Pons (tissue), 1 donor: ENCODE measurements at regions not wholly inside any gene's neighbourhood (a gene's known extent, or its start where the extent isn't known, plus 50 kb on each side); places are given as distances from the start of the nearest gene placed in this dataset.
A peak's percentile ranks its signal among the peaks of the same experiment; 100 is the strongest.

Experiments
- DNase-seq: peaks from one replicate; pipeline ENCODE4 v3.0.0-alpha.2; 2016; ENCODE audit warnings: low spot score

DNA sequence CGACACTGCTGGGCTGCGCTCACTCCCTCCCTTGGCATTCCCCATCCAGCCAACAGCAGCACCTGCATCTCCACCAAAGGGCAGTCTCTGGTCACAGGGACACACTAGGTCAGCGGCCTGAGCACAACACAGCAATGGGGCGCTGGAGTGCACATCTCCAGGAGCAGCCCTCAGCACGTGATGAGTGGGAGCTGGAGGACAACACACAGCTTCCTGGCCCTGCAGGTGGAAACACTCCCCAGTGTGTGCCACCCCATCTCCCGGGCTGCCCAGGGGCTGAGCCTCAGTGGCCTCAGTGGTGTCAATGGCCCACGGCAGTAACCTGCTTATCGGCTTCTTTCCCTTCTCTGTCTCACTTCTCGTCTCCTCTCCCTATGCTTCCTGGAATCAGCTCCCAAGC, 96.8 kb upstream of the VSTM2B start:
- DNase-seq, result no peak

DNA sequence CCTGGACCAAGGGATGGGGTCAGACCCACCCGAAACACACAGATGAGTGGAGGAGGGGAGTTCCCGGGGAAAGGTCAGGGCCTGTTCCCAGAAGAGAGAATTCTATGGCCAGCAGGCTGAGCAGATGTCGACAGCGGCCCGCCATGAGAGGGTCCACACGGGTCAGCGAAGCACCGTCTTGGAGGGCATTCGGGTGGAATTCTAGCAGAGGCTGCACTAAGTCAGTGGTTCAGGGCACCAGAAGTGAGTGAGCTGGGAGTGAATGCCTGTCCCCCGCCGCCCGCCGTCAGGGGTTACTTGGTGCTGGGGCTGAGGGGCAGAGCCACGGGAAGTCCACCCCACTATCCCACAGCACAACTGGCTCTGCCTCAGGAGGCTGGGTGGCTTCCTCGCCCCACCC, 96.2 kb upstream of the VSTM2B start:
- DNase-seq, result no peak

DNA sequence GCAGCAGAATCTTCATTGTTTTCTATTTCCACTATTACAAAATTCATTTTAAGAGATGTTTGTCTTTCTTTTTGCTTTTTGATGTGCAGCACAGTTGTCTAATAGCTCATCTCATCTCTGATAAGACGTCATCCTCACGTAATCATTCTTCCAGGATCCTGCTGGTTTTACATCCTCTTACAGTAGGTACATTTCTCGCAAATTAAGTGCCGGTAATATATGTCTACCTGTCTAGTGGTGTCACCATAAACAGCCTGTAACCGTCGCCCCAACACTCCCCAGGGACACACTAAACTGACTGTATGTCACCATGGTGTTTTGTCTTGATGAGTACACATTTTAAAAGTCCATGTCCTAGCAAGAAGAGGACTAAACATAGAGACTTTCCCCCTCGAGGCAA, 94.5 kb upstream of the VSTM2B start:
- no peak for DNase-seq

DNA sequence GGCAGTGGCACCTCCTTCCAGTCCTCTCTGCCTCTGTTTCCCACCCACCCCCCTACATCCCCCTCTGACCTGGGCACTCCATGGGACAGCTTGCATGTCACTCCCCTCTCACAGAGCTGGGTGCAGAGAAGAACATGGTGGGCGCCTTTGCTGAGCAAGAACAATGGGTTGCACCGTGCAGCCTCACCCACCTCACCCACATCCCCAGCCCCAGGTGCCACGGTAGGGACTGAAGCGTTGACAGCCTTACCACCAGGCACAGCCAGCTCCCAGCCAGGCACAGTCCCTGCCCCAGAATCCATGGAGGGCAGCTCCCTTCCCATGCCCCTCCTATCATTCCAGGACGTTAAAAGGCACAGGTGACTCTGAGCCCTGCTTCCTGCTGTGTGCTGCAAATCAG, 93.1 kb upstream of the VSTM2B start:
- no peak for DNase-seq

DNA sequence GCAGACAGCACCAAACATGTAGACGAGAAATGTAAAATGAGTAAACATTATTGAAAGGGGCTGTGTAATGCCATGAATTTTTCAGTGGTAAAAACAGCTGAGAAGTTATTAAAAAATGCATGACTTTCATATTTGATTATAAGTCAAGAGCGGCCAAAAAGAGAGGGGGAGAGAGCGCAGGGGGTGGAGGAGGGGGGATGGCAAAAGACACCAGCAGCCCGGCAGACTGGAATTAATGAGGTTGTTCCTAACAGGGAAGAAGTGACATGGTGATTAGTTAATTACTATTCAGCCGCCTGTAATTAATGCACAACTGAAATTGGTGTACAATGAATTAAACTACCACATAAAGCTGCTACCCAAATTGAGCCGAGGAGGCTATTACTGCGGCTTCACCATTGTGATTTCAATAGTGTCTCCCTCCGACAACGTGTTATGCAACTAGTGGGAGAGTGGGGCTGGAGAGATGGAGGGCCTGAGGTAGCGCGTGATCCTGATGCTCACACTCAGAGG, 89.1 kb upstream of the VSTM2B start:
- no peak for DNase-seq

DNA sequence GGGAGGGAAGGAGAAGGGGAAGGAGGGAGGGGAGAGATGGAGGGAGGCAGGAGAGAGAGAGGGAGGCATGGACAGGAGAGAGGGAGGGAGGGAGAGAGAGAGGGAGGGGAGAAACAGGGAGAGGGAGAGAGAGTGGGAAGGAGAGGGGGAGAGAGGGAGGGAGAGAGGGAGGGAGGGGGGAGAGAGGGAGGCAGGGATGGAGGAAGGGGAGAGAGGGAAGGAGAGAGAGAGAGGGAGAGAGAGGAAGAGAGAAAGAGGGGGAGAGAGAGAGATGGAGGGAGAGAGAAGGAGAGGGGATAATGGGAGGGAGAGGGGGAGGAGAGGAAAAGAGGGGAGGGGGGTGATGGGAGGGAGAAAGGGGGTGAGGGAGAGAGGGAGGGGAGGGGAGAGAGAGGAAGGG, 86.8 kb upstream of the VSTM2B start:
- DNase-seq, result no peak

DNA sequence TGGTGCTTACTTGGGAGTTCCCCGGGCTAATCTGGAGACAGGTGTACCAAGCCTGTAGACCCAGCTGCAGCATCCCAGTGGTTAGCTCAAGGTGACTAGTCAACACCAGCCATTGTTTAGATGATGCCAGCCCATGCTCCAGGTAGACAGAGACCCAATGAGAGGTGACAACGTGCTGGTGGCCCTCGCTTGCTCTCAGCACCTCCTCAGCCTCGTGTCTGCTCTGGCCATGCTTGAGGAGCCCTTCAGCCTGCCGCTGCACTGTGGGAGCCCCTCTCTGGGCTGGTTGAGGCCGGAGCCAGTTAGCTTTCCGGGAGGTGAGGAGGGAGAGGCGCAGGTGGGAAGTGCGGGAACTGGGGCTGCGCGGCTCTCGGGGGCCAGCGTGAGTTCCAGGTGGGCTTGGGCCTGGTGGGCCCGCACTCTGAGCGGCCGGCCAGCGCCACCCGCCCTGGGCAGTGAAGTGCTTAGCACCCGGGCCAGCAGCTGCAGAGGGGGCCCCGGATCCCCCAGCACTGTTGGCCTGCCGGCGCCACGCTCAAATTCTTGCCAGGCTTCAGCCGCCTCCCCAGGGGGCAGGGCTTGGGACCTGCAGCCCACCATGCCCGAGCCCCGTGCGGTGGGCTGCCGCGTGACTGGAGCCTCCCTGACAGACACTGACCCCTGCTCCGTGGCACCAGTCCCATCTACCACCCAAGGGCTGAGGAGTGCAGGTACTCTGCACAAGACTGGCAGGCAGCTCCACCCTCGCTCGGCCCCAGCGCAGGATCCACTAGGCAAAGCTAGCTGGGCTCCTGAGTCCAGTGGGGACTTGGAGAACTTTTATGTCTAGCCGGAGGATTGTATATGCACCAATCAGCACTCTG, 85.9 kb upstream of the VSTM2B start:
- no peak for DNase-seq

DNA sequence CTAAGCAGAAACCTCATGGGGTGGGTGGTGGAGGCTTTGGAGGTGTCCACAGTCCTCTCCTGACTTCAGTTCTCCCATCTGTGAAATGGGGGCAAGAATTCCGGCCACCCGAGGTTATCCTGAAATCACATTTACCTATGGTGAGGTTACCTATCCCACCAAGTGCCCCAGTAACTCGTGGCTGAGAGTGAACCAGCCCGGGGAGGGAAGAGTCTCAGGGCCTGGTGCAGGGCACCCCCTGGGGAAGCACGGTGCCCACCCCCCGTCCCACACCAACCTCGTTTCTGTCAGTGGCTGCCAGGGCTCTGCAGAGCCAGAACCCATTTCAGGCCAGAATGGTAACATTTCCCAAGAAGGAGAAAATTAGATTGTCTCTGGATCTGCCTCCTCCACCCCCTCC, 83.7 kb upstream of the VSTM2B start:
- no peak for DNase-seq

DNA sequence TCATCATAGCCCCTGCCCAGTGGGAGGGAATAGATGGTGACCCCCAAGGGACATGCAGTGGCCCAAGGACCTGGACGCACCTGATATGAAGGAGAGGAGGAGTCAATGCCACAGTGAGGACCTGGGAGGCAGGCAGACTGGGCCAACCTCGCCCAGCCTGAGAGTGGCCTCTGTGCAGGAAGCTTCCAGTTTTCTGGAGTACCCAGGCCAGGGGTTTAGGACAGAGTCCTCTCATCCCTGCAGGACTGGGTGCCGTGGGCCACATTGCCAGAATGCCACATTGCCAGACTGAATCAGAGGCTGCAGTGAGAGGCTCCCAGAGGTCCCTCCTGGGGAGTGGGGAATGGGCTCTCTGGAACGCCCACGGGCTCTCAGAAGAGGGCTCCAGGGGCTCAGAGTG, 82.9 kb upstream of the VSTM2B start:
- DNase-seq, result no peak

DNA sequence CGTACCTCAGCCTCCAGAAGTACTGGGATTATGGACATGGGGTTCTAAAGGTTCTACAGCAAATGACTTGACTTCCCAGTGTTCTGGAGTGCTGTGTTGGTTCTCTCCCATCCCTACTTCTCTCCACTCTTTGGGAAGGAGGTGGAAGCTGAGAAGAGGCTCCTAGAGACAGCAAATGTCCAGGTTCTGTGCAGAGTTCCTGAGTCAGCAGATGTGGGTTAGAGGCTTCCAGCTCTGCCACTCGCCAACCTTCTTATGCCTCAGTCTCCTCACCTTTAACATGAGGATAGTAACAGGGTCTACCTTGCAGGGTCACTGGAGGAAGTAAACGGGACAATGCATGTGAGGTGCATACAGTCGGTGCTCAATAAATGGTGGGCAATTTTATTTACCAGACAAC, 80.5 kb upstream of the VSTM2B start:
- no peak for DNase-seq

DNA sequence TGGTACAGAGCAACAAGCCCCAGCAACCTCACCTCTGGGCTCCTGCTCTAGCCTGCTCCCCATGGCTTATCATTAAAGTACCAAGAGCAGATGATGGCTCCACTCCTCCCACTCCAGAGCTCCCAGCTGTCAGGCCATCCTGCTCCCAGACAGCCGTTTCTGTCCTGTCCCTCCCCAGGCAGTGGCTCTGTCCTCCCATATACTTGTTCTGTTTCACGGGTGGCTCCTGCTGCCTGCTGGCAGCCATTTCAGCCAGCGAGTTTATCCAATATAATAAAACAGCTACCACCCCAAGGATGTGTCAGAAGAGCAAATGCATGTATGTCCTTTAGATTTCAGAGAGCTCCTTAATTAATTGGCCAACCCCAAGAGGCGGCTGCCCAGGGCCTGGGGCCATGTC, 79.4 kb upstream of the VSTM2B start:
- no peak for DNase-seq

DNA sequence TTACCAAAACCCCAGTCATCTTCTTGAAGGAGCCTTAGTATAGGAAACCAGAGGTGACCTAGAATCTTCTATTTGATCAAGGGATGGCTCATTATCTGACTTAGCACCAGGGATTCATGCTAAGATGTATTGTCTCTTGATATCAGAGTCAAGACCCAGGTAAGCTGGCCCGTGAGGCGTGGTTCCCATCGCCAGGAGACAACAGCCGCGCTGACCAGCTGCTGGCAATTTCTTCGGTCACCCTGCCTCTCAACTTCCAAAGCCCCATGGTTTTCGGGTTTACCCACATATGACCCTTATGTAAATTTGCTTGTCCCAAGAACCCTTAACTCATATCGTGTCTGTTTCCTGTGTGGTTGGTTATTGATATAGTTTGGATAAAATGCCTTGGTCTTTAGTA, 77.7 kb upstream of the VSTM2B start:
- no peak for DNase-seq

DNA sequence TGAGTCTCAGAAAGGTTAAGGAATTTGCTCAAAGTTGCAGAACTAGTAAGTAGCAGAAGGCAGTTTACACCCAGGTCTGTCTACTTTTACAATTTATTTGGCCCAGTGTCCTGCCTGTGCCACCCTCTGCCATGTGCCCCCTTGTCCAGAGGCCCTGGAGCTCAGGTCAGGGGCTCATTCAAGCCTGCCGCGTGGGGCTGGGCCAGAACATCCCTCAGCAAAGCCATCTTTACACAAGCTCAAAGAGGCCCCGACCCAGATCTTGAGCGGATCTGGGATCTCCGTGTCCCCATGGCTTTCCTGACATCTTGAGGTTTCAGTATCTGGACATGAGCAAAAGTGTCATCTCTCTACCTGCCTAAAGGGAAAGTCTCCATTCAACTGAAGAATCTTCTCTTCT, 76.4 kb upstream of the VSTM2B start:
- DNase-seq, result no peak

DNA sequence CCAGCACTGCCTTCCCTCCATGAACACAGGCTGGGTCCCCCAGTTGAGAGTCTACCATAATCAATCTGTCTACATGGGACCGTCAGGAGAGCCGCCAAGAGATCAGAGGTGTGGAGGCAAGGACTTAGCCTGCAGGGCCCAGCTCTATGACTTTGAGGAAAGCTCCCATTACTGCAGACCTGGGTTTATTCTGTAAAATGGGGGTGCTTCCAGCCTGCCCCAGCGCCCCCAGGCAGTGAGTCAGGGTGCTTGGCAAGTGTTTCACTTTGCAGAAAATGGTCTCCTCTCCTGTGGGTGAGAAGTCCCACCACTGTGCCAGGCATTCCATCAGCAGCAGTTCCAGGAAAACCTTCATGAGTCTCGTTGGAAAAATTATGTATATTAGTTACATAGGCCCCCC, 75.5 kb upstream of the VSTM2B start:
- DNase-seq, result no peak

DNA sequence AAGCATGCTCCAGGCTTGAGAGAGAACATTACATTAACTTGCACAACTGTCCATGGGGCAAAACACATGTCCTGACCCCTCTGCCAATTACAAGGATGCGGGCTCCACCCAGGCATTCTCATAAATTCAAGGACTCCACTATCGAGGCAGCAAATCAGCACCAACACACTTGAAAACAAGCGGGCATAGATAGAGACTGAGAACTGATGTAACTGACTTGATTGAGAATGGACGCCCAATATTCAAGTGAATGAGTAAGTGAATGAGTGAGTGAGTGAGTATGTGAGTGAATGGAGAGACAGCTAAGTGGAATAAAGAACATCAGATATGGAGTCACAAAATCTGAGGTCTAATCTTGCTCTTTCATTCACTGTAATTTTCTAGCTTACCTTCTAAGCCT, 75.0 kb upstream of the VSTM2B start:
- DNase-seq, result no peak

DNA sequence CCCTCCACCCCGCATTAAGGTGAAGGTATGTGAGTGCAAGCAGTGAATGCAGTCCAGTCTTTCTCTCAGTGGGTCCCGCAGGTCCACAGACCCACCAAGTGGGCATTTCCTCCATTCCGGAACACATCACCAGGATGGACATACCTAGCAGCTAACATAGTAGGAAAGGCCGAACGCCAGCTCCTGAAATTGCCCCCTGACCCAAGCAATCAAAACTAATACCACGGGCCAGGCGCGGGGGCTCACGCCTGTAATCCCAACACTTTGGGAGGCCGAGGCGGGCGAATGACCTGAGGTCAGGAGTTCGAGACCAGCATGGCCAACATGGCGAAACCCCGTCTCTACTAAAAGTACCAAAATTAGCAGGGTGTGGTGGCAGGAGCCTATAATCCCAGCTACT, 71.7 kb upstream of the VSTM2B start:
- DNase-seq, result no peak

DNA sequence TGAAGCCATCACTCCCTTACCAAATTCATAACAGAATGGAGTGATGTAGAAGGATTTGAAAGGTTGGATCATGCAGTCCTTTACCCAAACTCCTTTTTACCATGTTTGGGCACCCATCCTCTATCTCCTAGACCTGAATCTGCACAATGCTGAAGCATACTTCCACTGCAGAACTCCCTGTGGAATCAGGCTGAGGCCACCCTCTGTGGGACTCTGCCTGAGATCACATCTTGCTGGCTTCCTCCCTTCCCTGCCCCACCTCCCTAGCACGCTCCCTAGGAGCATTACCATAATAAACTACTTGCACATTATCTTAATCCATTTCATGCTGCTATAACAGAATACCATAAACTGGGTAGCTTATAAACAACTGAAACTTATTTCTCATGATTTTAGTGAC, 68.4 kb upstream of the VSTM2B start:
- DNase-seq, result no peak

DNA sequence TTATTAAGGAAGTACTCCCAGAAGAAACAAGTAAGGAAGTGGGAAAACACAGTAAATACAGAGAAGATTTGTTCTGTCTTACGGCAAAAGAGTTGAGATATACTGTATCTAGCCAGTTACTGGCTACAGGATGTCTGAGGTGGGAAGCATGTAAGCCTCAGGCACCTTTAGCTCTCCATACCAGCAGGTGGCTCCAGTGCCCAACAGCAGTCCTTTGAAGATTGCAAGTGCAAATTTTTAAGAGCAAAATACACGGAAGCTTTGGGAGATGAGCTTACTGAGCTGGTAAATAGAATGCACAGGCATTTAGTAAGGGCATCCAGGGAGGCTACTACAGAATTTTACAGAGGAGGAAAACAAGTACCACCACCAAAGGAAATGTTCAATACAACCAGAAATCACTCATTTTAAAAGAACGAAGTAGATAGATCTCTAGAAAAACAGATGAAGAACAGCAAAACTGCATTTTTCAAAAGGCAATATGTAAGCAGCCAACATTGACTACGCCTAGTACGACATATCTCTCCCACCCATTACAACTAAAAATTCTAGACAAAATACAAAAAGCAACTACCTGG, 57.9 kb upstream of the VSTM2B start:
- DNase-seq, result peak; percentile 83

DNA sequence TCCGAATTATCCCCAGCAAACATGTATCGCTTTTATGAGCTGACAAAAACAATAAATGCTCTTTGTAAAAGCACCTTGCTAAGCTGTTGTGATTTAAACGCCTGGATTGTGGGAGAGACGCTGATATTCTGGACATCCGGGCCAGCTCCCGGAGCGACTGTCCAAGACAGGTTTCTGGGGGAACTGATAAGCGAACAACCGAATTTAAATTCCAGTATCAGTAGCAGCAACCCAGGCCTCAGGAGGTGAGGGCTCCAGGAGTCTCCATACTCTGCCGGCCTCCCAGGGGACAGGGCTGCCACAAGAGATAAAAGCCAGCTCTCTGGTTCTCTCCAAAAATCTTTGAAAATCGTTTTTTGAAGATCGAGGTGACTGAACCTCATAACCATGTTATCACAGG, 50.3 kb upstream of the VSTM2B start:
- DNase-seq, result no peak
